SU-DHL-6 (cell line): ENCODE measurements at regions not wholly inside any gene's neighbourhood (a gene's known extent, or its start where the extent isn't known, plus 50 kb on each side); places are given as distances from the start of the nearest gene placed in this dataset.
"Not testable (repeated sequence)": the region's sequence is repeated elsewhere in the genome, so short reads cannot be mapped to it uniquely, and the experiment has no call there.

Experiments used
- H2AFZ ChIP-seq: fragments of 200-600 bp; sonication (generic); 2 replicates; pipeline ENCODE4 v1.6.1; 2014; ENCODE audit warnings: low read depth, mild to moderate bottlenecking, moderate library complexity, mixed read lengths, antibody characterized with exemption, low read length; ENCODE audit not compliant: severe bottlenecking
- H3F3A ChIP-seq: fragments of 200-600 bp; shearing (Covaris generic); 2 replicates; pipeline ENCODE4 v1.6.0; 2016; ENCODE audit warnings: antibody characterized with exemption, mild to moderate bottlenecking; ENCODE audit not compliant: insufficient read depth
- H3K27ac ChIP-seq: fragments of 200-600 bp; sonication (generic); 2 replicates; pipeline ENCODE4 v1.5.1; 2016; ENCODE audit warnings: low read depth, mild to moderate bottlenecking, low read length, moderate library complexity, mixed read lengths
- H3K27me3 ChIP-seq: fragments of 200-600 bp; sonication (generic), shearing (Covaris generic); 2 replicates; pipeline ENCODE4 v1.6.0; 2014; ENCODE audit warnings: mild to moderate bottlenecking, low read length
- H3K36me3 ChIP-seq: fragments of 200-600 bp; sonication (generic); 2 replicates; pipeline ENCODE4 v1.6.1; 2014; ENCODE audit warnings: mild to moderate bottlenecking, low read length, mixed read lengths
- H3K4me2 ChIP-seq: fragments of 300-600, 200-600 bp; shearing (Covaris generic), sonication (generic); 2 replicates; pipeline ENCODE4 v1.6.0; 2014; ENCODE audit warnings: low read length, low read depth, mild to moderate bottlenecking; ENCODE audit not compliant: poor library complexity, severe bottlenecking
- H3K4me3 ChIP-seq: fragments of 200-600 bp; sonication (generic); 2 replicates; pipeline ENCODE4 v1.5.1; 2014; ENCODE audit warnings: antibody characterized with exemption, low read length, mild to moderate bottlenecking, mixed read lengths; ENCODE audit not compliant: insufficient read depth, poor library complexity, severe bottlenecking
- H3K79me2 ChIP-seq: fragments of 200-600 bp; sonication (generic); 2 replicates; pipeline ENCODE4 v1.6.1; 2014; ENCODE audit warnings: mild to moderate bottlenecking, low read length, moderate library complexity; ENCODE audit not compliant: insufficient read depth
- H3K9ac ChIP-seq: fragments of 200-600 bp; sonication (generic); 2 replicates; pipeline ENCODE4 v1.7.0; 2014; ENCODE audit warnings: mild to moderate bottlenecking, low read length
- H3K9me2 ChIP-seq: fragments of 200-600 bp; sonication (generic); replicated peaks from 2 replicates; pipeline ENCODE4 v1.6.1; 2014; ENCODE audit warnings: low read length; ENCODE audit not compliant: insufficient read depth
- H3K9me3 ChIP-seq: fragments of 200-600 bp; sonication (generic); 2 replicates; pipeline ENCODE4 v1.6.1; 2014; ENCODE audit warnings: low read length, mixed read lengths; ENCODE audit not compliant: insufficient read depth
- H4K20me1 ChIP-seq: fragments of 200-600 bp; sonication (generic); 2 replicates; pipeline ENCODE4 v1.6.1; 2014; ENCODE audit warnings: low read depth, mild to moderate bottlenecking, antibody characterized with exemption, low read length, moderate library complexity, mixed read lengths

DNA sequence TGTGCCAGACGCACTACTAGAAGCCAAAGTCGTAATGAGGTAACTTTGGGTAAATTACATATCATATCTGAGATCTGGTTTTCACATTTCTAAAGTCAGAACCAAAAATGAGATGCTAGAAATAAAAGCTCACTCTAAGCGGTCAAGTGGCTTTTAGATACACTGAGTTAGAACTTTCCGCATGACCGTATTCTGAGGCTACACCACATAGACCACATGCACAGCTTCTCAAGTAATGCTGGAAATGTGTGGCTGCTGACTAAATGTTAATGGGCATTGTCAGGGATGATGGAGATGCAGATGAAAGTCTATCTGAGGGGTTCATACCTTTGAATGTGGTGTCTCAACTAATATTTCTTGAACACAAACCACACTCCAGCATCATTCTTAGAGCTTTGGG, 316.8 kb downstream of the ANAPC1 start:
- not testable (repeated sequence) for H2AFZ ChIP-seq, H3K9ac ChIP-seq, H3F3A ChIP-seq, H4K20me1 ChIP-seq, H3K27ac ChIP-seq, H3K36me3 ChIP-seq, H3K4me3 ChIP-seq, H3K79me2 ChIP-seq, H3K9me3 ChIP-seq, H3K9me2 ChIP-seq, H3K27me3 ChIP-seq, H3K4me2 ChIP-seq

DNA sequence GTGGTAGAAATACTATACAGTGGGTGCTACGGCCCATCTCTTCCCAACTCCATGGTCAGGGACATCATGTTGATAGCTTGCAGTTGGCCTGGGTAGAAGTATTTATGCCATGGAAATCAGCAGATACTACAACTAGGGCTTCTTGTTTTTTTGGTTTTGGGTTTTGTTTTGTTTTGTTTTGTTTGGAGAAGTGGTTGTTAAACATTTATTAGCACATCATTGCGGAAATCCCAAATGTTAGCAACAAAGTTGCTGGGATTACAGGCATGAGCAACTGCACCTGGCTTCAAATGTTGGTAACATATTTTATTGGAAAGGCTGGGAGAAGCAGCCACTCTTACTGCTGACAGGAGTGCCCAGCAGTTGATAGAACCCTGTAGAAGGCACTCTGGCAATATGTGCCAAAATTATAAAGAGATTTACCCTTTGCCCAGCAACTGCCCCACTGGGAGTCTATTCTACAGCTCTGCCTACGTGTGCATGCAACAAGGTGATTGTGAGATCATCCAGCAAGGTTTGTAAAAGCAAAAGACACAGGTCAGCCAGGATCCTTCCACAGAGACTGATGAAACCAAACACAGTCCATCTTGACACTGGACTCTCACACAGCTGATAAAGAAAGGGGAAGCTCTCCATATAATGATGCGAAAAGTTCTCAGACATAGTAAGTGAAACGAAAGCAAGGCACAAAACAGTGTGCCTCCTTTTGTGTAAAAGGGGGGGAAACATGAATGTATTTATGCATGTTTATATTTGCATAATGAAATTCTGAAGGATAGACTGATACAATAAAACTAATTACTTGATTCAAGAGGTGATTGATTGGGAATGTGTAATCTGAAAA, 314.4 kb downstream of the ANAPC1 start:
- H3K36me3 ChIP-seq, H3K27ac ChIP-seq, H3F3A ChIP-seq, H3K9me2 ChIP-seq, H2AFZ ChIP-seq, H3K9me3 ChIP-seq, H3K4me2 ChIP-seq, H4K20me1 ChIP-seq, H3K27me3 ChIP-seq, H3K9ac ChIP-seq, H3K4me3 ChIP-seq, H3K79me2 ChIP-seq: not testable (repeated sequence)

DNA sequence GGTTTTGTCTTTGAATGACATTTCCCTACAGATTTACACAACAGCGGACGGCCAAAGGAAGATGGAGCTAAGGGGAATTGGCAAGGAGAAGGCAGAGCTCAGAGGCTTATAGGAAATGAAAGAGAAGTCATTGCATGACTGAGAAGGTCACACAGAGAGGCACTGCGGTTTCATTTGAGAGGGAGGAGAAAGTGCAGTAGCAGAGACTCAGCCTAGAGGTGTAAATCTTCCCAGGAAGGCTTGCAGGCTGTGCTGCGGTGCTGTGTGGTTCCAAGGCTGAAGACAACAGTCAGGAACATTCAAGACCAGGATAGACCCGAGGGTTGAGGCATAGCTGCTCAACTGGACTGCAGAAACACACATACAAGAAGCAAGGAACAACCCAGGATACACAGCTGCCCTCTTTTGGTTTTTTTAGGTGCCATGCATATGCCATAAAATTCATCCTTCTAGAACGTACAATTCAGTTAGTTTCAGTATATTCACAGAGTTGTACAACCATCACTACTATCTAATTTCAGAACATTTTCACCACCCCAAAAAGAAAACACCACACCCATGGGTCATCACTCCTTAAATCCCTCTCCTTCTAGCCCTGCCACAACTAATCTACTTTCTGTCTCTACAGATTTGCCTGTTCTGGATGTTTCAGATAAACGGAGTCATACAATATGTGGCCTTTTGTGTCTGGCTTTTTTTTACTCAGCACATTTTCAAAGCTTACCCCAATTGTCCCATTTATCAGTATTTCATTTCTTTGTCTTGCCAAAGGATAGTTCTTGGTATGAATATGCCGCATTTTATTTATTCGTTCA, 313.5 kb downstream of the ANAPC1 start:
- not testable (repeated sequence) for H3K9ac ChIP-seq, H3K27ac ChIP-seq, H3K4me3 ChIP-seq, H3K27me3 ChIP-seq, H2AFZ ChIP-seq, H3K9me2 ChIP-seq, H3K4me2 ChIP-seq, H3F3A ChIP-seq, H3K9me3 ChIP-seq, H3K79me2 ChIP-seq, H4K20me1 ChIP-seq, H3K36me3 ChIP-seq

DNA sequence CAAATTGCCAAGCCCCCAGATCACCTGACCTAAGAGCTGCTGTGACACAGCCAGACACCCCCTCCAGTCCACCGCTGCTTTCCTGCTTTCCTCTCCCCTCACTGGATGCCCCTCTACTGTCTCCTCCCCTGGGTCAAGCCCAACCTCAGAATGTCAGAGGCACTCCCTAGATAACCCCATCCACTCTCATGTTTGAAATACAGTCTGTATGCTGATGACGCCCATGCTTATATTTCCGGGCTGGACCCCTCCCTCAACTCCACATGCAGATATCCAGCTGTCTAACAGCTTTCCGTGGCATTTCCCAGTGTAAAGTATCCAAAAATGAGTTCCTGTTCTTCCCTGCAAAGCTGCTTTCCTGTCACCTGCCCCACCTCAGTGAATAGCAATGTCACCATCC, 309.2 kb downstream of the ANAPC1 start:
- H3F3A ChIP-seq, H3K27ac ChIP-seq, H3K36me3 ChIP-seq, H4K20me1 ChIP-seq, H3K9me2 ChIP-seq, H3K9me3 ChIP-seq, H3K4me2 ChIP-seq, H3K79me2 ChIP-seq, H2AFZ ChIP-seq, H3K9ac ChIP-seq, H3K27me3 ChIP-seq, H3K4me3 ChIP-seq: not testable (repeated sequence)

DNA sequence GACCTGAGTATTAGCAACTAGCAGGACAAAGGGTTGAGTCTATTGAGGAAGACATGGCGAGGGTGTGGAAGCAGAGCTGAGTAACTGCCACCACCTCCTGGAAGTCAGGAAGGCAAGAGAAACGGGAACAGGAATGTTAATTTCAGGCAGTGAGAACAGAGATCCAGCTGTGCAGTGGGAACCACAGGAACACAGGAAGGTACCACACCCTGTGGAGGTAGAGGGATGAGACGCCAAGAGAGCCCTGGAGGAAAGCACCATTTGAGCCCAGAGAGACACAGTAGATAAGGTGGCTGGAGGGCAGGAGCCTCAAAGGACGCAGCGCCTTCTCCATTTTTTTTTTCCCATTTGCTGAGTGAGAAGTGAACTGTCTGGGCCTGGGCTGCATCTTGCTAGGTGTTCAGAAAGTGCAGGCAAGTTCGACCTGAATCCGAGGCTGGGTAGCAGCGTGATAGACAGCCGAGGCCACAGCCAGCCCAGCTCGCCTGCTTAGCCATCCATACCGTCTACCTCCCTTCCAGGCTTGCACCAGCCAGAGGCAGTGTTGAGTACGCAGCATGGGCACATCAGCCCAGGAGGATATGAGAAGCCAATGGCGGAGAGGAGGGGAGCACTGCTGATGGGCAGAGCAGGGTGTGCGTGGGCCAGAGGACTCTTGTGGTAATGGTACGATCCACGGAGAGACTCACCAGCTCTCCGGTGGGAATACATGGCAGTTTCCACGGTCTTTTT, 306.7 kb downstream of the ANAPC1 start:
- H3K36me3 ChIP-seq, H3K9me3 ChIP-seq, H3K27ac ChIP-seq, H3K4me2 ChIP-seq, H2AFZ ChIP-seq, H3K27me3 ChIP-seq, H3K9ac ChIP-seq, H3K9me2 ChIP-seq, H3F3A ChIP-seq, H4K20me1 ChIP-seq, H3K79me2 ChIP-seq, H3K4me3 ChIP-seq: not testable (repeated sequence)

DNA sequence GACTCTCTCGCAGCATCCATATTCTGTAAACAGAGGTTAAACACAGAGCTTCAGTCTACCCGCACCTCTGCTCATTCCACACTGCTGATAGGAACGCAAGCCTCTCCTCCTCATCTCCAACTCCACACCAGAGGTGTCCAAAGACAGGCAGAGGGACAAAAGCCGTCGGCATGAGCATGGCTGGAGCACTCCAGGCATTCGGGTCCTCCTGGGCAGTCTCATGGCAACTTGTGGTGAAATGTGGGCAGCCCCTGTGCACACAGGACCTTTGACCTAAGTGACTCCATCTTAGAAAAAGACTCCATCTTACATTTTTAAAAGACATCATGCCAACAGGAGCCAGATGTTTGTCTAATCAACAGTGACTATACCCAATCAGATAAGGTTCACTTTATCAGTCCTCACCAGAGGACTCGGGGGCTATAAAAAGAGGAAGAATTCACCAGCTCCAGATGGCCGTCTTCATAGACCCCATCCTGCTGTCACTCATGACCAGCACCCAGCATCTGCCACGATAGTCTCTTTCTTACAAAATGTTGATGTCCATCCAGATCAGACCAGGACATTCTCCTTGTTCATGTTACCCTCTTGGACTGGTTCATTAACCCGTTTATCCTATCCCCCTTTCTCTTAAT, 304.4 kb downstream of the ANAPC1 start:
- H3K4me3 ChIP-seq, H3K9ac ChIP-seq, H3K36me3 ChIP-seq, H3K27me3 ChIP-seq, H4K20me1 ChIP-seq, H3K4me2 ChIP-seq, H3K9me2 ChIP-seq, H3K79me2 ChIP-seq, H3K27ac ChIP-seq, H2AFZ ChIP-seq, H3K9me3 ChIP-seq, H3F3A ChIP-seq: not testable (repeated sequence)

DNA sequence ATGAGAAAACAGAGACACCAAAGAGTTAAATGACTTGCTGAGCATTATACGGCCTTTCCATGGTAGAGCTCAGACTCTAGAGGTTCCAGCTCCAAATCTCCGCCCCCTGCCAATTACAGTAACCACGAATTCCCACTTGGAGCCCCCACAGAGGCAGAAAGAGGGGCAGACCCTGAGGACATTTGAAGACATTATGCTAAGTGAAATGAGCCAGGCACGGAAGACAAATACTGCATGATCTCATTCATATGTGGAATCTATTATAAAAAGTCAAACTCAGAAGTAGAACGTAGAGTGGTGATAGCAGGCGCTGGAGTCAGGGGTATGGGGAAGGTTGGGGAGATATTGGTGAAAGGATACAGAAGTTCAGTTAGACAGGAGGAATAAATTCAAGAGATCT, 303.4 kb downstream of the ANAPC1 start:
- not testable (repeated sequence) for H3F3A ChIP-seq, H2AFZ ChIP-seq, H3K9me3 ChIP-seq, H3K27ac ChIP-seq, H4K20me1 ChIP-seq, H3K79me2 ChIP-seq, H3K36me3 ChIP-seq, H3K27me3 ChIP-seq, H3K4me3 ChIP-seq, H3K4me2 ChIP-seq, H3K9me2 ChIP-seq, H3K9ac ChIP-seq
